T-helper 17 cell (primary cell): ENCODE measurements at regions not wholly inside any gene's neighbourhood (a gene's known extent, or its start where the extent isn't known, plus 50 kb on each side); places are given as distances from the start of the nearest gene placed in this dataset.

Source experiments
- ATAC-seq: fragments of 150-1000 bp; cut with Tn5 transposase; 2 replicates; pipeline ENCODE4 v1.10.0; 2021; ENCODE audit warnings: mild to moderate bottlenecking, moderate library complexity
- DNase-seq, 3 donors: peaks; one replicate each; pipeline versions ENCODE4 v3.0.0 to v3.0.0-alpha.2; 2020 to 2021
- H3K9me3 ChIP-seq: one replicate; pipeline ENCODE4 v1.7.0; 2013; ENCODE audit warnings: low read length, mild to moderate bottlenecking; ENCODE audit not compliant: control insufficient read depth, poor library complexity, severe bottlenecking
- H3K27ac Mint-ChIP-seq: one replicate; pipeline ENCODE4 v1.8.0; 2022; ENCODE audit warnings: mild to moderate bottlenecking, moderate library complexity, mixed read lengths
- H3K27me3 Mint-ChIP-seq: one replicate; pipeline ENCODE4 v1.8.0; 2022; ENCODE audit warnings: mixed read lengths
- H3K36me3 Mint-ChIP-seq: one replicate; pipeline ENCODE4 v1.8.0; 2022; ENCODE audit warnings: low read depth, mixed read lengths
- H3K4me1 Mint-ChIP-seq: one replicate; pipeline ENCODE4 v1.8.0; 2022; ENCODE audit warnings: mild to moderate bottlenecking, mixed read lengths
- H3K4me3 Mint-ChIP-seq: one replicate; pipeline ENCODE4 v1.8.0; 2022; ENCODE audit warnings: mild to moderate bottlenecking, moderate library complexity, mixed read lengths

DNA sequence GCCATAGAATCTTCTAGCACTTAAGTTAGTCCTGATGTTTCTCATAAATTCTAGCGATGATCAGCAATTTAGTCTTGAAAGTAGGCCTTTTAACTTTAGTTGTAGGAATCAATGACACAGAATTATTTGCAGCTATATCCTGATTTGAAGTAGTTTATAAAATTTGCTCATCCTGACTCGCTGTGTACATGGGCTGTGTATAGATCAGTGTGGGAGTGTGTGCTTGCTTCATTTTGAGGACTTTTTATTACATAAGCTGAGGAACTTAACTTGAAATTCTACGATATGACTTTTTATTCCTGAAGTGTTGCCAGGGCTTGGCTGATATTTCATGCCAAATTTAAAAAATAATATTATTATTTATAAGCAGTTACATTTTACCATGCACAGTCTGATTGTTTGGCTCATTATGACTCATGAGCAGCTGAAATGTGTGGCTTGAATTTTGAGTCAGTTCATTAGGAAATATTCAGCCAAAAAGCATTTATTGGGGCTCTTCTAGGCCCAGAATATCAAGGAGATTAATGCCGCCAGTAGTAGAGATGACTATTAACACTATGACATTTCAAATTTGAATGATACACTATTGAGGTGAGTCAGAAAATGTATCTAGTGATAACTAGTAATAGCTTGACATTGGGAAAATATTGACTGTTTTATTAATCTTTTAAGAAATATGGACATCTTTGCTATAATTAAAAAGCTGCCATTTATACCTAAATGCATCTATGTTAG, 128.9 kb upstream of the LIMCH1 start:
- Mint-ChIP-seq H3K4me1 (no peaks in the 10 kb centered on the region), H3K36me3 (no peaks in the 10 kb centered on the region), H3K27me3 (peaks cover 5% of the 10 kb centered on the region), H3K4me3 (no peak overlapping the region), H3K27ac (no peak overlapping the region)
- H3K9me3 ChIP-seq = no peaks in the 10 kb centered on the region
- ATAC-seq (no peak), DNase-seq (no peak)

DNA sequence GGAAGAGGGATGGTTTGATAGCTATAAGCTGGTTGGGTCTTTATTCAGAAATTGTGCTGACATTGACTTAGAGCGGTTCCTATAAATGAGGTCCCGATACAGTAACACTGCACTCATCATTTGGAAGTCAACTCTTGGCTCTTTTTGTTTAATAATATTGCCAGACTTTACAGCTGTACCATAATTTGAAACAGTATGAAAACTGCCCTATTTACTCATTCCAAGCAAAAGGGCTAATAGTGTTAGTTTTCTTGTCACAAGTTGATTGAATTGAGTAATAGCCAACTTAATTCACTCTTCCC, 128.4 kb upstream of the LIMCH1 start:
- Mint-ChIP-seq H3K27me3 (peaks cover 5% of the 10 kb centered on the region), H3K27ac (no peak overlapping the region), H3K4me1 (no peaks in the 10 kb centered on the region), H3K36me3 (no peaks in the 10 kb centered on the region), H3K4me3 (no peak overlapping the region)
- no peaks in the 10 kb centered on the region for H3K9me3 ChIP-seq
- ATAC-seq (no peak), DNase-seq (no peak)

DNA sequence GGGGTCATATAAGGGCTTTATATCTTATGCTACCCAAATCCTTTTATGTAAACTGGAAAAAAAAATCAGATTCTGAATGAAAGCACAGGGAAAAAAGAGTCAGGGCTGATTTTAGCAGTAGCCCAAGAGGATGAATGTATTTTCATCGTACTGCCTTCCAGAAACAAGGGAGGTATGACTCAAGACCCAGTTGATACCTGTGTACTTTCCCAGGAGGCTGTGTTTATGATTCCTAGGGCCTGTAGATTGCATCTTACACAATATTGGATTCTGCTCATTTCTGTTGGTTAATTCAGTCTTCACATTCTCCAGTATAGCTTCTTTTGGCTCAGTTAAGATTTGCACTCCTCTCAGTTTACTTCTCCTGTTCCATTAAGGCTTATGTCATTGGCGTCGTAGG, 127.9 kb upstream of the LIMCH1 start:
- H3K27ac Mint-ChIP-seq = no peak overlapping the region
- no peaks in the 10 kb centered on the region for H3K9me3 ChIP-seq
- H3K4me1 Mint-ChIP-seq = no peaks in the 10 kb centered on the region
- DNase-seq (no peak), ATAC-seq (no peak)
- no peaks in the 10 kb centered on the region for H3K36me3 Mint-ChIP-seq
- H3K4me3 Mint-ChIP-seq = no peak overlapping the region
- peaks cover 5% of the 10 kb centered on the region for H3K27me3 Mint-ChIP-seq

- Mint-ChIP-seq H3K27me3 (peaks cover 5% of the 10 kb centered on the region), H3K36me3 (no peaks in the 10 kb centered on the region), H3K27ac (no peak overlapping the region), H3K4me1 (no peaks in the 10 kb centered on the region), H3K4me3 (no peak overlapping the region)
- no peak for DNase-seq
- no peaks in the 10 kb centered on the region for H3K9me3 ChIP-seq
- ATAC-seq = no peak
Measured at GRCh38 chr4:41413670-41414411, 124.1 kb upstream of the LIMCH1 start.

DNA sequence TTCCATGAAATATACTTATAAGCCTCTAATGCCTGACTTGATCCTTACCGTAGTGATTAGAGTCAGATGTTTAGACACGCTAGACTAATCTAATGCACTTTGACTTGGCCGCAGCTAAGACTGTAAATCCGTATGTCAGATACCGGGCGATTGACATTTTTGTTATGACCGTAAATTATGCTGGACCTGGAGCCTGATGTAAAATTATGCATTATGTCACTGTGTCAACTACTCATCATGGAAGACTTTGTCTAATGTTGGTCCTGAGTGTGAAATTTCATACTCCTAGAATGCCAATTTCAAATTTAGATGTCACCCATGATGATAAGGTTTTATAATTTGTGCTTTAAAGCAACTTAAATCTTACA, 123.6 kb upstream of the LIMCH1 start:
- ATAC-seq = no peak
- Mint-ChIP-seq H3K27me3 (peaks cover 5% of the 10 kb centered on the region), H3K4me3 (no peak overlapping the region), H3K27ac (no peak overlapping the region), H3K4me1 (no peaks in the 10 kb centered on the region), H3K36me3 (no peaks in the 10 kb centered on the region)
- H3K9me3 ChIP-seq = no peaks in the 10 kb centered on the region
- no peak for DNase-seq

DNA sequence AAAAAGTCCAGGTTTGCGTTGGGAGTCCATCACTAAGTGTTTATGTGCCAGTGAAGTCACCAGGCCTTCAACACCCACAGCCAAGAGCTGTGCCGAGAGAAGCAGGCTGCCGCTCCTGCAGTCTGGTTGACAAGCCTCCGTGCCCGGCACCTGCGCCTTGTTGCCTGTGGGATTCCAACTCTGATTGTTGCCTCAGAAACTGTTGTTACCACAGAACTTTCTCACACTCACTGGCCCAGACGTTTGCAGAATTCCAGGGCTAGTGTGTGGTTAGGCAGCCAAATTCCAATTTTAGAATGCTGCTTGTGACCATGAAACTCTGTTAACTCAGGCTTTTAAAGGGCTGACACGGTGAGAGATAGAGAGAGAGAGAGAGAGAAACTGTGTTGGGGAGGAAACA, 119.5 kb upstream of the LIMCH1 start:
- no peaks in the 10 kb centered on the region for H3K4me1 Mint-ChIP-seq
- no peak overlapping the region for H3K27ac Mint-ChIP-seq

GRCh38 chr4:41420541-41420940, 117.4 kb upstream of the LIMCH1 start:
- Mint-ChIP-seq H3K4me3 (no peak overlapping the region), H3K27ac (no peak overlapping the region), H3K4me1 (no peaks in the 10 kb centered on the region), H3K27me3 (no peaks in the 10 kb centered on the region), H3K36me3 (no peaks in the 10 kb centered on the region)
- ATAC-seq (no peak), DNase-seq (no peak)
- no peaks in the 10 kb centered on the region for H3K9me3 ChIP-seq

More for the DNA sequence above, 119.5 kb upstream of the LIMCH1 start:
- Mint-ChIP-seq H3K27me3 (peaks cover 3% of the 10 kb centered on the region), H3K4me3 (no peak overlapping the region), H3K36me3 (no peaks in the 10 kb centered on the region)
- DNase-seq = no peak
- ATAC-seq = no peak
- no peaks in the 10 kb centered on the region for H3K9me3 ChIP-seq

DNA sequence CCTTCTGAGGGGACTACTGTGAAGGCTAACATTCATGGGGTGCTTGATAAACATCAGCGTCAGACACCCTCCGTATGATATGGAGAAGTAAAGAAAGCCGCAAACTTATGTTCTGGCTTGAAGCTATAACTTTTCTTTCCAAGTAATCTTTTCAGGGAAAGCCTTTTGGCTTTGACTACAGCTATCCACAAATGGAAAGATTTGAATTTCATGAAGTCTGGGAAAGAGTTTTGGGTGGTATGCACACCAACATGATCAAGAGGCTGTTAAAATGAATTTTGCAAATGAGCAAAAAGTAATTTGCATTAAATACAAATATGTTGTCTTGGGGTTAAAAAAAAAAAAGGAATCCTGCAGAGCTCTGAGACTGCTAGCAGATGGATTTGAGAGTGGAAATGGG, 114.8 kb upstream of the LIMCH1 start:
- H3K9me3 ChIP-seq = no peaks in the 10 kb centered on the region
- Mint-ChIP-seq H3K27me3 (no peaks in the 10 kb centered on the region), H3K4me1 (no peaks in the 10 kb centered on the region), H3K36me3 (no peaks in the 10 kb centered on the region), H3K27ac (no peak overlapping the region), H3K4me3 (no peak overlapping the region)
- ATAC-seq = no peak
- DNase-seq = no peak

- no peaks in the 10 kb centered on the region for H3K9me3 ChIP-seq
- ATAC-seq (no peak), DNase-seq (no peak)
- H3K27ac Mint-ChIP-seq = no peak overlapping the region
- no peaks in the 10 kb centered on the region for H3K36me3 Mint-ChIP-seq
- no peaks in the 10 kb centered on the region for H3K4me1 Mint-ChIP-seq
- no peaks in the 10 kb centered on the region for H3K27me3 Mint-ChIP-seq
- H3K4me3 Mint-ChIP-seq = no peak overlapping the region
Measured at GRCh38 chr4:41424522-41424921, 113.4 kb upstream of the LIMCH1 start.

DNA sequence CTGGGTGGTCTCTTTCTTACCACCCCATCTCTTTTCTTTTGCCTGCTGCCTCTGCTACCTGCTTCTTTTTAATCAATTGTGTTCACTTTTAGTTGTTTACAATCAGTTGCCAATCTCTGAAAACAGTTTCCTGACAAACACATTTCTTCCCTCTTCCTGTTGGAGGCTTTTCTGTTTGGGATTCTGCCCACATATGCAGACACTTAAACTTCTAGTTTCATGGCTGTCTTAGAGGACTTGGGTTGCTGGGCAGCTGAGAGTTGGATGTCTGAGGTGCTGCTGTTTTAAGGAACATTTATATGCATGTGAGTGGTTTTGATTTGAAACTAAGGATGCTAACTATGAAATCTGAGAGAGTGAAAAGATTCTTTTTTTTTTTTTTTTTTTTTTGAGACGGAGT, 112.3 kb upstream of the LIMCH1 start:
- H3K9me3 ChIP-seq = no peaks in the 10 kb centered on the region
- no peaks in the 10 kb centered on the region for H3K27me3 Mint-ChIP-seq
- no peak overlapping the region for H3K27ac Mint-ChIP-seq
- DNase-seq = no peak
- H3K4me3 Mint-ChIP-seq = no peak overlapping the region
- H3K4me1 Mint-ChIP-seq = no peaks in the 10 kb centered on the region
- ATAC-seq = no peak
- H3K36me3 Mint-ChIP-seq = no peaks in the 10 kb centered on the region

GRCh38 chr4:41426539-41426938, 111.4 kb upstream of the LIMCH1 start:
- ATAC-seq (no peak), DNase-seq (no peak)
- Mint-ChIP-seq H3K27ac (no peak overlapping the region), H3K4me3 (no peak overlapping the region), H3K27me3 (no peaks in the 10 kb centered on the region), H3K36me3 (no peaks in the 10 kb centered on the region), H3K4me1 (no peaks in the 10 kb centered on the region)
- no peaks in the 10 kb centered on the region for H3K9me3 ChIP-seq

- DNase-seq = no peak
- Mint-ChIP-seq H3K4me1 (no peaks in the 10 kb centered on the region), H3K4me3 (no peak overlapping the region), H3K27ac (no peak overlapping the region), H3K36me3 (no peaks in the 10 kb centered on the region), H3K27me3 (no peaks in the 10 kb centered on the region)
- H3K9me3 ChIP-seq = no peaks in the 10 kb centered on the region
- no peak for ATAC-seq
Measured at GRCh38 chr4:41427306-41427882, 110.6 kb upstream of the LIMCH1 start.

DNA sequence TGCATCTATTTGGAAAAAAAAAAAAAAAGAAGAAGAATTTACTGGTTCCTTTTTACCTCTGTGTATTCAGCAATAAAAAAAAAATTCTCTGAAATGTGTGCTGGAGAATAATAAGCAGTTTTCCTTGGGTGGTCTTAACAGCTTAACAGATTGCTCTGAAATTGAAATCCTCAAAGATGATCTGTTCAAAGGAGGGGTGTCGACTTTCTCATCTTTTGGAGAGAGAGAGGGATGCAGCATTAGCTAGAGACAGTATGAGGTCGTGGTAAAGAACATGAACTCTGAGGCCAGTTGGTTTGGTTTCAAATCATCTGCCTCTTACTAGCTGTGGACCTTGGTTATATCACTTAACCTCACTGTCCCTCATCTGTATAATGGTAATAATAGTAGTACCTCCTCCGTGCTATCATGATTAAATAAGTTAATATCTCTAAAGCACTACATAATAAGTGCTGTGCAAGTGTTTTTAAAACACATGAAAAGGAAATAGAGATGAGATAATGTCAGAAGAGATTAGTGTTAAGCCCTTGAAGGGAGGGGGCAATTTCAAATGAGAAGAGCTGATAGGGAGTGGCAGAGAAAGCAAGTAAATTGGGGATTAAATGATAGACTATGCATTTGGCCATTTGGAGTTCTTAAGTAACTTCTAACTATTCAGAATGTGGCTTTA, 109.9 kb upstream of the LIMCH1 start:
- H3K4me3 Mint-ChIP-seq = no peak overlapping the region
- no peak overlapping the region for H3K27ac Mint-ChIP-seq
- H3K27me3 Mint-ChIP-seq = no peaks in the 10 kb centered on the region
- ATAC-seq = no peak
- H3K4me1 Mint-ChIP-seq = no peaks in the 10 kb centered on the region
- no peaks in the 10 kb centered on the region for H3K36me3 Mint-ChIP-seq
- DNase-seq = no peak
- no peaks in the 10 kb centered on the region for H3K9me3 ChIP-seq
